ENCODE measurements at regions not wholly inside any gene's neighbourhood (a gene's known extent, or its start where the extent isn't known, plus 50 kb on each side); places are given as distances from the start of the nearest gene placed in this dataset.

DNA sequence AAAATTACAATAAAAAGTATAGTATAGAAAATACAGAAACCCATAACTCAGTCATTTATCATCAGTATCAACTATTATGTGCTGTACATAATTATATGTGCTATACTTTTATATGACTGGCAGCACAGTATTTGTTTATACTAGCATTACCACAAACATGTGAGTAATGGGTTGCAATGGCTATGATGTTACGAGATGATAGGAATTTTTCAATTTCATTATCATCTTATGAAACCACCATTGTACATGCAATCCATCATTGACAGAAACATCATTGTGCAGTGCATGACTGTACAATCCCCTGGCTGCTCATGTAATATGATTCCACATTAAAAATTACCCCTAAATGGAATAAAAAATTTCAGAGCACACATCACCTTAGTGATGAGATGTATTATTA lies 55.7 kb upstream of the TMEM229A start:
- TF ChIP-seq, protein P1, sequence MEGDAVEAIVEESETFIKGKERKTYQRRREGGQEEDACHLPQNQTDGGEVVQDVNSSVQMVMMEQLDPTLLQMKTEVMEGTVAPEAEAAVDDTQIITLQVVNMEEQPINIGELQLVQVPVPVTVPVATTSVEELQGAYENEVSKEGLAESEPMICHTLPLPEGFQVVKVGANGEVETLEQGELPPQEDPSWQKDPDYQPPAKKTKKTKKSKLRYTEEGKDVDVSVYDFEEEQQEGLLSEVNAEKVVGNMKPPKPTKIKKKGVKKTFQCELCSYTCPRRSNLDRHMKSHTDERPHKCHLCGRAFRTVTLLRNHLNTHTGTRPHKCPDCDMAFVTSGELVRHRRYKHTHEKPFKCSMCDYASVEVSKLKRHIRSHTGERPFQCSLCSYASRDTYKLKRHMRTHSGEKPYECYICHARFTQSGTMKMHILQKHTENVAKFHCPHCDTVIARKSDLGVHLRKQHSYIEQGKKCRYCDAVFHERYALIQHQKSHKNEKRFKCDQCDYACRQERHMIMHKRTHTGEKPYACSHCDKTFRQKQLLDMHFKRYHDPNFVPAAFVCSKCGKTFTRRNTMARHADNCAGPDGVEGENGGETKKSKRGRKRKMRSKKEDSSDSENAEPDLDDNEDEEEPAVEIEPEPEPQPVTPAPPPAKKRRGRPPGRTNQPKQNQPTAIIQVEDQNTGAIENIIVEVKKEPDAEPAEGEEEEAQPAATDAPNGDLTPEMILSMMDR (IDR thresholded peaks at IDR 0.05; ENCODE audit: insufficient read depth, low read length, poor library complexity, severe bottlenecking) = no peak
- no peak for TF ChIP-seq EZH2phosphoT487 (conservative IDR thresholded peaks at IDR 0.05; ENCODE audit: low read length)

All from SU-DHL-6 (cell line).